OCI-LY1 (cell line): ENCODE measurements at regions not wholly inside any gene's neighbourhood (a gene's known extent, or its start where the extent isn't known, plus 50 kb on each side); places are given as distances from the start of the nearest gene placed in this dataset.

Experiments used
- H2AFZ ChIP-seq: fragments of 200-600 bp; sonication (generic), shearing (Covaris generic); 2 replicates; pipeline ENCODE4 v1.6.0; 2014; ENCODE audit warnings: antibody characterized with exemption, mild to moderate bottlenecking, low read length
- H3F3A ChIP-seq: fragments of 200-600 bp; sonication (generic), shearing (Covaris generic); 2 replicates; pipeline ENCODE4 v1.6.0; 2014; ENCODE audit warnings: mild to moderate bottlenecking, antibody characterized with exemption, low read length, moderate library complexity; ENCODE audit not compliant: insufficient read depth
- H3K27ac ChIP-seq: fragments of 200-600 bp; sonication (generic); 2 replicates; pipeline ENCODE4 v1.5.1; 2014; ENCODE audit warnings: low read length, mixed run types, mild to moderate bottlenecking, low read depth; ENCODE audit not compliant: poor library complexity, severe bottlenecking
- H3K27me3 ChIP-seq: fragments of 200-600 bp; sonication (generic); 2 replicates; pipeline ENCODE4 v1.6.0; 2014; ENCODE audit warnings: antibody characterized with exemption, mild to moderate bottlenecking, low read length, moderate library complexity; ENCODE audit not compliant: insufficient read depth
- H3K36me3 ChIP-seq: fragments of 200-600 bp; sonication (generic); 2 replicates; pipeline ENCODE4 v1.6.1; 2014; ENCODE audit warnings: mild to moderate bottlenecking, antibody characterized with exemption, low read length, moderate library complexity, mixed read lengths; ENCODE audit not compliant: insufficient read depth
- H3K4me1 ChIP-seq: fragments of 200-600 bp; sonication (generic); 2 replicates; pipeline ENCODE4 v1.5.1; 2014; ENCODE audit warnings: mild to moderate bottlenecking, low read length, moderate library complexity; ENCODE audit not compliant: insufficient read depth, severe bottlenecking
- H3K4me2 ChIP-seq: fragments of 200-600 bp; sonication (generic), shearing (Covaris generic); 2 replicates; pipeline ENCODE4 v1.6.1; 2014; ENCODE audit warnings: low read length
- H3K4me3 ChIP-seq: fragments of 200-600 bp; sonication (generic); 2 replicates; pipeline ENCODE4 v1.5.1; 2014; ENCODE audit warnings: low read length, low read depth, mild to moderate bottlenecking, mixed read lengths; ENCODE audit not compliant: poor library complexity, severe bottlenecking
- H3K79me2 ChIP-seq: fragments of 200-600 bp; shearing (Covaris generic); 2 replicates; pipeline ENCODE4 v1.6.1; 2016; ENCODE audit warnings: mixed run types, low read length, mixed read lengths; ENCODE audit not compliant: insufficient read depth
- H3K9ac ChIP-seq: fragments of 200-600 bp; sonication (generic), shearing (Covaris generic); 2 replicates; pipeline ENCODE4 v1.6.1; 2014; ENCODE audit warnings: mild to moderate bottlenecking, low read length, mixed read lengths
- H3K9me2 ChIP-seq: fragments of 200-600 bp; sonication (generic), shearing (Covaris generic); 2 replicates; pipeline ENCODE4 v1.6.1; 2014; ENCODE audit warnings: low read depth, mild to moderate bottlenecking, low read length, mixed read lengths
- H3K9me3 ChIP-seq: fragments of 200-600 bp; shearing (Covaris generic); 2 replicates; pipeline ENCODE4 v1.6.1; 2014; ENCODE audit warnings: low read length, mixed read lengths
- H4K20me1 ChIP-seq: fragments of 200-600 bp; sonication (generic), shearing (Covaris generic); 2 replicates; pipeline ENCODE4 v1.6.0; 2016; ENCODE audit warnings: mild to moderate bottlenecking, low read length; ENCODE audit not compliant: insufficient read depth
- EZH2 ChIP-seq: fragments of 200-600 bp; sonication (generic), shearing (Covaris generic); IDR thresholded peaks from 2 replicates; pipeline ENCODE4 v1.8.0; 2017; ENCODE audit warnings: borderline replicate concordance, mixed run types, mild to moderate bottlenecking, antibody characterized with exemption, low read length, moderate library complexity, mixed read lengths
- TF ChIP-seq, protein P1 (sequence below): fragments of 200-600 bp; sonication (generic), shearing (Covaris generic); IDR thresholded peaks from 2 replicates; pipeline ENCODE4 v1.5.1; 2017; ENCODE audit warnings: mild to moderate bottlenecking, antibody characterized with exemption, low read length, moderate library complexity, mixed read lengths

DNA sequence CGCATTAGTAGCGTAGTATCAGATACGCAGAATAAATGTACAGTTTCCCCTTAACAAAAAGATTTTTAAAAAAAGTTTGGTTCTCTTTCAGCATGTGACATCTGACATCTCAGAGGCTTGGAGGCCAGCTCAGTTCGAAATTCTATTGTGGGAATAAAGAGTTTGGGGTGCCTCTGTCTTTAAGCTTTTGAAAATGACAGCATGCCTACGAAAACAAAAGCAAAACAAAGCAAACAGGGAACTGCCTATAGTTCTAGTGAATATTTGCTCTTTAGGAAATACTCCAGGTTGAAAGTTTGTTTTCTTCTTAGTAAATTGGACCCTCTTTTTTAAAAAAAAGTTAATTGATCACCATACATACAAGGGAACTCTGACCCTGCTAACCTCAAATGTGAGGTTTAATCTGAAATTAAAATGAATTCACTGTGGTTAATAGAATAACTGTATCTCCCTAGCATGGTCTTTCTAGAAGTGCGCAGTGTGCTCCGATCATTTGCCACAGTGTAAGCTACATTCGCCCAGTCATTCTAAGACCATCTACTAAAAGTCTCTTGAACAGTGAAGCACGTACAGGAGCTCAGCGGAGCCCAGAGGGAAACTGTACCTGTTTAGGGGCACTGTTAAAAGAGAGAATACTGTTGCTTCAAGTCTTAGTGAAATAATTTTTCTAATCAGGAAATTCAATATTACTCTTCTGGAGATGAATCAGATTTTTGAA lies 347.0 kb upstream of the CDH2 start:
- Histone ChIP-seq H3F3A (no peaks in the 10 kb centered on the region), H3K4me1 (no peaks in the 10 kb centered on the region), H3K4me3 (no peak overlapping the region), H3K27me3 (no peaks in the 10 kb centered on the region), H2AFZ (no peak overlapping the region), H3K9ac (no peak overlapping the region), H3K9me3 (no peaks in the 10 kb centered on the region), H3K27ac (no peak overlapping the region), H3K79me2 (no peaks in the 10 kb centered on the region), H3K36me3 (no peaks in the 10 kb centered on the region), H4K20me1 (no peaks in the 10 kb centered on the region), H3K4me2 (no peak overlapping the region), H3K9me2 (no peaks in the 10 kb centered on the region)
- TF ChIP-seq EZH2: no peak
- TF ChIP-seq, protein P1, sequence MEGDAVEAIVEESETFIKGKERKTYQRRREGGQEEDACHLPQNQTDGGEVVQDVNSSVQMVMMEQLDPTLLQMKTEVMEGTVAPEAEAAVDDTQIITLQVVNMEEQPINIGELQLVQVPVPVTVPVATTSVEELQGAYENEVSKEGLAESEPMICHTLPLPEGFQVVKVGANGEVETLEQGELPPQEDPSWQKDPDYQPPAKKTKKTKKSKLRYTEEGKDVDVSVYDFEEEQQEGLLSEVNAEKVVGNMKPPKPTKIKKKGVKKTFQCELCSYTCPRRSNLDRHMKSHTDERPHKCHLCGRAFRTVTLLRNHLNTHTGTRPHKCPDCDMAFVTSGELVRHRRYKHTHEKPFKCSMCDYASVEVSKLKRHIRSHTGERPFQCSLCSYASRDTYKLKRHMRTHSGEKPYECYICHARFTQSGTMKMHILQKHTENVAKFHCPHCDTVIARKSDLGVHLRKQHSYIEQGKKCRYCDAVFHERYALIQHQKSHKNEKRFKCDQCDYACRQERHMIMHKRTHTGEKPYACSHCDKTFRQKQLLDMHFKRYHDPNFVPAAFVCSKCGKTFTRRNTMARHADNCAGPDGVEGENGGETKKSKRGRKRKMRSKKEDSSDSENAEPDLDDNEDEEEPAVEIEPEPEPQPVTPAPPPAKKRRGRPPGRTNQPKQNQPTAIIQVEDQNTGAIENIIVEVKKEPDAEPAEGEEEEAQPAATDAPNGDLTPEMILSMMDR: no peak

DNA sequence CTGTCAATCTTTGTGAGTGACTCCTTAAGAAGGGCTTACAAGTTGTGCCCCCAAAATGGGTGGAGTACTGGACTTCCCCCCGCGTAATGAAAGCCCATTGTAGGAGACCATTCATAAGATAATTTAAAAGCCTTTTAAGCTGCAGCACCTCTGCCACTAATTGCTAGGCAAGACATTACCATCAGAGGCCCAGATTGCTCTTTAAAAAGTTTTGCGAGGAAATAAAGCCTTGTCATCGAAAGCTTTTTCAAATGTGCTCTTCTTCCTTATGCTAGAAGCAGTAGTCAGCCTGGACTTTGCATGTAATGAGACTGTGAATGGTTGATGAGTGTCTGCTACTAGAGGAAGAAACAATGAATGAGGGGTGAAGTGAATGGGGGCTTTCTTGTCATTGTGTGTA lies 345.3 kb upstream of the CDH2 start:
- H3K36me3 ChIP-seq: no peaks in the 10 kb centered on the region
- no peaks in the 10 kb centered on the region for H3K9me3 ChIP-seq
- H3K9me2 ChIP-seq: no peaks in the 10 kb centered on the region
- no peak overlapping the region for H3K9ac ChIP-seq
- TF ChIP-seq, protein P1: no peak
- no peak for TF ChIP-seq EZH2
- H3F3A ChIP-seq: no peaks in the 10 kb centered on the region
- no peaks in the 10 kb centered on the region for H3K4me1 ChIP-seq
- H3K79me2 ChIP-seq: no peaks in the 10 kb centered on the region
- H3K27ac ChIP-seq: no peak overlapping the region
- no peak overlapping the region for H2AFZ ChIP-seq
- no peak overlapping the region for H3K4me3 ChIP-seq
- no peaks in the 10 kb centered on the region for H3K27me3 ChIP-seq
- H3K4me2 ChIP-seq: no peak overlapping the region
- H4K20me1 ChIP-seq: no peaks in the 10 kb centered on the region

DNA sequence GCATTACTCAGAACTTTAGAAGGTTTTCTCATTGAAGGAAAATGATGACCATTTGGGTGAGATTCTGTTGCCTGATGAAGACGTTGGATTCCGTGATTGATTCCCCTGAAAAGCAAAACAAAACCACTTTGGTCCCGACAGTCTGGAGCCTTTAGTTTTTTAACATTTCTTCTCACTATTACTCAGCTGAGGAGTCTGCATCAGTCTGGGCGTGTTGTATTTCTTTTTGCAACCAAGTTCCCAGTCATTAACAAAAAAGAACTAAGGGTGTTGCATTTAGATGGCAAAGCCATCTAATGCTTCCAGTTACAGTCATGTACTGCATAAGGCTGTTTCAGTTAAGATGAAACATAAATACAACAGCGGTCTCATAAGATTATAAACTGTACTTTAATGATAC lies 343.1 kb upstream of the CDH2 start:
- Histone ChIP-seq H4K20me1 (no peaks in the 10 kb centered on the region), H2AFZ (no peak overlapping the region), H3K9me3 (no peaks in the 10 kb centered on the region), H3K4me1 (no peaks in the 10 kb centered on the region), H3K27ac (no peak overlapping the region), H3K9ac (no peak overlapping the region), H3K9me2 (no peaks in the 10 kb centered on the region), H3K27me3 (no peaks in the 10 kb centered on the region), H3K4me3 (no peak overlapping the region), H3K79me2 (no peaks in the 10 kb centered on the region), H3F3A (no peaks in the 10 kb centered on the region), H3K4me2 (no peak overlapping the region), H3K36me3 (no peaks in the 10 kb centered on the region)
- TF ChIP-seq, protein P1: no peak
- TF ChIP-seq EZH2: no peak
